ENCODE measurements at regions not wholly inside any gene's neighbourhood (a gene's known extent, or its start where the extent isn't known, plus 50 kb on each side); places are given as distances from the start of the nearest gene placed in this dataset.

DNA sequence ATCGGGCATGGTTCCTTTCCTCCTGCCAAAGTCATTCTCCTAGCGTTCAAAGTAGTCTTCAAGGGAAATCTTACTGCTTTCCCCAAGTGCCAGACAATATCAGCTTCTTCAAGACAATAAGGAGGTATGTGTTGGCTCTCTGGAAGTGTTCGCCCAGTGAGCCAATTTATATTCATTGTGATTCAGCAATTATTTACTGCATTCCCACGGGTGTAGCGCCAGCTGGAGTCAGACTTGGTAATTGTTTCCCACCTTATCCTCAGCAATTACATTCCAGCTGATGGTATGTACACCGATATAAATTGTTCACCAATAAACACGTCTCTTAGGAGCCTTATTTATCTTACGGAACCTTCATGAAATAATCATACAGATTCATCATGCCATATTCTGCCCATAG, 103.6 kb upstream of the CTNNB1 start:
- Histone ChIP-seq H3K36me3 (no peaks in the 10 kb centered on the region), H3K4me3 (no peak overlapping the region), H3K27me3 (ENCODE audit: low read depth) (no peaks in the 10 kb centered on the region), H3K9me3 (no peaks in the 10 kb centered on the region), H3K27ac (no peak overlapping the region), H3K4me1 (no peaks in the 10 kb centered on the region)
- intact Hi-C loops (cut with DNase I): no loop called here
- TF ChIP-seq, protein P1, sequence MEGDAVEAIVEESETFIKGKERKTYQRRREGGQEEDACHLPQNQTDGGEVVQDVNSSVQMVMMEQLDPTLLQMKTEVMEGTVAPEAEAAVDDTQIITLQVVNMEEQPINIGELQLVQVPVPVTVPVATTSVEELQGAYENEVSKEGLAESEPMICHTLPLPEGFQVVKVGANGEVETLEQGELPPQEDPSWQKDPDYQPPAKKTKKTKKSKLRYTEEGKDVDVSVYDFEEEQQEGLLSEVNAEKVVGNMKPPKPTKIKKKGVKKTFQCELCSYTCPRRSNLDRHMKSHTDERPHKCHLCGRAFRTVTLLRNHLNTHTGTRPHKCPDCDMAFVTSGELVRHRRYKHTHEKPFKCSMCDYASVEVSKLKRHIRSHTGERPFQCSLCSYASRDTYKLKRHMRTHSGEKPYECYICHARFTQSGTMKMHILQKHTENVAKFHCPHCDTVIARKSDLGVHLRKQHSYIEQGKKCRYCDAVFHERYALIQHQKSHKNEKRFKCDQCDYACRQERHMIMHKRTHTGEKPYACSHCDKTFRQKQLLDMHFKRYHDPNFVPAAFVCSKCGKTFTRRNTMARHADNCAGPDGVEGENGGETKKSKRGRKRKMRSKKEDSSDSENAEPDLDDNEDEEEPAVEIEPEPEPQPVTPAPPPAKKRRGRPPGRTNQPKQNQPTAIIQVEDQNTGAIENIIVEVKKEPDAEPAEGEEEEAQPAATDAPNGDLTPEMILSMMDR (IDR thresholded peaks at IDR 0.05): no peak
- ATAC-seq: no peak
- DNase-seq: no peak

DNA sequence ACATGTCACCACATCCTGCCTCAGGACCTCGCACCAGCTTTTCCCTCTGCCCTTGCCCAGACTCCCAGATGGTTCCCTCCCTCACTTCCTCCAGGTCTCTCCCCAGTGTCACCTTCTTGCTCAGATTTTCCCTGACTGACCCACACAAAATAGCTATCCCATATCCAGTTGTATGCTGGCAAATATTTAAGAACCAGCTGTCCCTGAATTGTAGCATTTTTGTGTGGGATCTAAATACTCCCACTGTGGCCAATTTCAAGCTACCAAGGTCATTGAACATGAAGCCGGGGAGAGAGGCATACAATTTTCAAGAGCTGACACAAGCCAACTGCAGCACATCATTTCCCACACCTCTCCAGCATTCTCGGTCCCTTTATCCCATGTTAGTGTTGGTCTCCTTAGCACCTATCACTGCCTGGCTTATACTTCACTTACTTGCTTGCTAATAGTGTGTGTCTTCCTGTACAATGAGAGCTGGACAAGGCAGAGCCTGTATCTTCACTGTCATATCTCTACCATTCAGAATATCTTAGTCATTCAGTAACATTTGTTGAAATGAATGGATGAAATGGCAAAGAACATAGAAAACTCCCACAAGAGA, 101.3 kb upstream of the CTNNB1 start:
- Histone ChIP-seq H3K4me3 (no peak overlapping the region), H3K9me3 (no peaks in the 10 kb centered on the region), H3K27me3 (ENCODE audit: low read depth) (no peaks in the 10 kb centered on the region), H3K36me3 (no peaks in the 10 kb centered on the region), H3K4me1 (no peaks in the 10 kb centered on the region), H3K27ac (no peak overlapping the region)
- TF ChIP-seq, protein P1 (IDR thresholded peaks at IDR 0.05): no peak
- no peak for ATAC-seq
- intact Hi-C loops (cut with DNase I): no loop called here
- no peak for DNase-seq

DNA sequence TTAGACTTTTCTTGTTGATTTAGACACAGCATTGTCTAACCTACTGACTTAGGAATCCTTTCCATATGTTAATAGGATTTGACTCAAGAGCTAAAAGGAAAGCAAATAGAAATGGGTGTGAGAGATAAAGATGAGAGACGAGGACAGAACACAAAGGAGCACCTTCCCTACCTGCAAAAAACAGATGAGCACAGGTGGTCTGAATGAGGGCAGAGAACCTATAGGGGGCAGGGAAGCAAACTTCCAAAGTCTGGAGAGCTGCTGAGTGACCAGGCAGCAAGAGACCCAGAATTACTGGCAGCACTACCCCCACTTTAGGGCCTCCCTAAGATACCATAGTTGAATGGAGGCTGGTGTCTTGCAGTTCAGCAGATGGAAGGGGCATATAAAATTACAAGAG, 98.1 kb upstream of the CTNNB1 start:
- Histone ChIP-seq H3K4me3 (no peak overlapping the region), H3K4me1 (no peaks in the 10 kb centered on the region), H3K27me3 (ENCODE audit: low read depth) (no peaks in the 10 kb centered on the region), H3K9me3 (no peaks in the 10 kb centered on the region), H3K36me3 (no peaks in the 10 kb centered on the region), H3K27ac (no peak overlapping the region)
- no peak for ATAC-seq
- intact Hi-C loops (cut with DNase I): no loop called here
- TF ChIP-seq, protein P1 (IDR thresholded peaks at IDR 0.05): no peak
- no peak for DNase-seq

DNA sequence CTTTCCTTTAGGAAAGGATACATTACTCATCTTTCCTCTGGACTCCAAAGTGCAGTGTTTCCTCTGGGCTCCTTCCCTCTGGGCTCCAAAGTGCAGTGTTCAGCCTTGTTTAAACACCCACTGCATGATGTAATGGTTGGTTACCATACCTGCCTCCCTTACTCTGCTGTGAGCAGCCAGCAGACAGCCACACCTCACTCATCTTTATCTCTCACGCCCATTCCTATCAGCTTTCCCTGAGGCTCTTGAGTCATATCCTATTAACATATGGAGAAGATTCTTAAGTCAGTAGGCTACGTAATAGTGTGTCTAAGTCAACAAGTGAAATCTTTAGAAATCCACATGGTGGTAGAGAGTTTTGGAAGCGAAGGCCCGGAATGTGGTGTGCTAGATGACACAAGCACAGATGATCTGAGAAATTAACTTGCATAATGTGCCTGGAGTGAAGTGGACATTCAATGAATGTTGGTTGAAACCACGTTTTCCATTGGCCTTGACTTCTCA, 97.2 kb upstream of the CTNNB1 start:
- Histone ChIP-seq H3K27ac (no peak overlapping the region), H3K36me3 (no peaks in the 10 kb centered on the region), H3K4me1 (no peaks in the 10 kb centered on the region), H3K4me3 (no peak overlapping the region), H3K9me3 (no peaks in the 10 kb centered on the region), H3K27me3 (ENCODE audit: low read depth) (no peaks in the 10 kb centered on the region)
- DNase-seq (no peak), ATAC-seq (no peak)
- intact Hi-C loops (cut with DNase I): no loop called here
- TF ChIP-seq, protein P1 (IDR thresholded peaks at IDR 0.05): no peak

DNA sequence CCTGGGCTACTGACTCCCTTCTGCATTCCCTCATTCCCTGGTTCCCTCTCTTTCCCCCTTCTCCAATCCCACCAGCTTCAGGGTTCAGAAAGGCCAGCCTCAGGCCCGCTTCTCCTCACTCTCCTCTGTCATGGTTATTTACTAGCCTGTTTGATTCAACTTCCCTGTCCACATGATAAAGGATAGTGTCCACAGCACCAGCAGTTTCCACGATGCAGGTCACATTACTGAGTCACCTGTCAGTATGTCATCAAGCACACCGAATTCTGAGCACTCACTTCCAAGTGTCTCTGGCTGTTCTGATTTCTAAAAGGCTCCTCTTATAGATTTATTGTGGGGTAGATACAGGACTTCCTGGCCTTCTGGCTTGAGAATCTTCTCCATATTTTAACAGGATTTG, 96.6 kb upstream of the CTNNB1 start:
- intact Hi-C loops (cut with DNase I): no loop called here
- Histone ChIP-seq H3K27ac (no peak overlapping the region), H3K27me3 (ENCODE audit: low read depth) (no peaks in the 10 kb centered on the region), H3K4me3 (no peak overlapping the region), H3K4me1 (no peaks in the 10 kb centered on the region), H3K9me3 (no peaks in the 10 kb centered on the region), H3K36me3 (no peaks in the 10 kb centered on the region)
- DNase-seq: no peak
- TF ChIP-seq, protein P1 (IDR thresholded peaks at IDR 0.05): no peak
- ATAC-seq: no peak
